GM12874 (cell line): ENCODE measurements at regions not wholly inside any gene's neighbourhood (a gene's known extent, or its start where the extent isn't known, plus 50 kb on each side); places are given as distances from the start of the nearest gene placed in this dataset.

Source experiments
- CTCF ChIP-seq: IDR thresholded peaks from 2 replicates; pipeline ENCODE4 v1.5.1; 2011; ENCODE audit warnings: low read depth, mild to moderate bottlenecking, control low read depth, low read length, moderate library complexity; ENCODE audit not compliant: insufficient read depth

DNA sequence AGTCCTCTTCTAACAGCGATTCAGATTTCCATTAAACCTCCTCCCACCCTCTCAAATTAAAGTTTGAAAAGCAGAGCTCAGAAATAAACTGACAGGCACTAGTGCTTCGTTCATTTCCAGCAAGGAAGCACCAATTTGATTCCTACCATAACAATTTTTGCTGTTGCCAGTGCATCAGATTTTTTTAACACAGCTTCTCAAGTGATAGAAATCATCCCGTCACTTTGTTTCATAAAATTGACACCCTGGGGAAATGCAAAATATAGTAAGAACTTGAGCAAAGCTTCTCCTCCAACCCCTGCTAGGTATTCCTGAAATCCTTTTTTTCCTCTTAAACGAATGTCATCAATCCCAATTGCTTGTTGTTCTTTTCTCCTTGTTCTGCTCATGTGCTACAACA lies 332.1 kb downstream of the FOXG1 start:
- no peak for TF ChIP-seq CTCF

- TF ChIP-seq CTCF, result no peak
Observed at GRCh38 chr14:29102266-29102665, 335.7 kb downstream of the FOXG1 start.

DNA sequence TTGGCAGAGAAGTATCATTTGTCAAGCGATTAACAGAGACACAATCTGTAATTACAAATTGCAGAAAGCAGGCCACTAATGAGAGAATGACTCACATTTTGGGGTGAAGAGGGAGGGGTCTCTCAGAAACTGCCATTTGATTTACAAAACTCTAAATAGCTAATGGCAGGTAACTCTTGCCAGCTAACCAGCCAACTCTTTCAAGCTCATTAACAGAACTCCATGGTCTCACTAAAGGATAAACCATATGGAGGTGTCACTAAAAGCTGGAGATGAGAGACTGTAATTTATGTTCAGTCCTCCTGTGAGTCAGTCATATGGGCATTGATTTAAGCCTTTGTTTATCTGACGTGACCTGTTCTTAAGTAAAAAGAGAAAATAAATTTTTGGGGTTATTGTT lies 336.4 kb downstream of the FOXG1 start:
- TF ChIP-seq CTCF, result no peak

GRCh38 chr14:29108908-29109307 lies 342.3 kb downstream of the FOXG1 start:
- TF ChIP-seq CTCF, result no peak

DNA sequence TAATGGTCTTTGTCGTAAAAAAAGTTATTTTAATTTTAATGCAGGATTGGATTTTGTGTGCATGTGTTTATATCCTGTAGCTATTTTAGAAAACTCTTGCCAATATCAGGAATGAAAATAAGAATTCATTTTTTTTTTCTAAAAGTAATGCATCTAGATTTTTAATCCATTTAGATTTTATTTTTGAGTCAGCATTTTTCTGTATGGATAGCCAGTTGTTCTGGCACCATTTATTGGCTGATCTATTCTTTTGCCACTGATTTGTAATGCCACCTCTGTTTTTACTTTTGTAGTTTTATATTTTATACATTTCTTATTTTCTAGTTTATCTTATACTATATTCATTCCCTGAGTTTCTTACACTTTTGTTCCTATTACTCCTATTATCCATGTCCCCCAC lies 343.0 kb downstream of the FOXG1 start:
- no peak for TF ChIP-seq CTCF

DNA sequence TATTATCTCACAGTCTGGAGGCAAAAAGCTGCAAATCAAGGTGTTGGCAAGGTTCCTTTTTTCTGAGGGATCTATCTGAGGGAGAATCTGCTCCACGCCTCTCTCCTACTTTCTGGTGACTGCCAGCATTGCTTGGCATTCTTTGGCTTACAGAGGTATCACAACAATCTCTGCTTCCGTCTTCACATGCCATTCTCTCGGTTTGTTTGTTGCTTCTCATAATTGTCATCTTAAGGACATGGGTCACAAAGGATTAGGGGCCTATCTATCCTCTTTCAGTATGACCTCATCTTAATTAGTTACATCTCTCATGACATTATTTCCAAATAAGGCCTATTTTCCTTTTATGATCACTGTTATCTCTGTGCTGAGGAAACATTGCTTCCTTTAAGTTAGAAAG lies 345.0 kb downstream of the FOXG1 start:
- no peak for TF ChIP-seq CTCF

- TF ChIP-seq CTCF, result no peak
Observed at GRCh38 chr14:29123017-29123416, 356.4 kb downstream of the FOXG1 start.

- no peak for TF ChIP-seq CTCF
Observed at GRCh38 chr14:29126361-29126760, 359.8 kb downstream of the FOXG1 start.
